Activated T-cell treated with anti-CD3 and anti-CD28 coated beads, Interleukin-2, amount 50 U/mL, for 72 hours (primary cell): ENCODE measurements at regions not wholly inside any gene's neighbourhood (a gene's known extent, or its start where the extent isn't known, plus 50 kb on each side); places are given as distances from the start of the nearest gene placed in this dataset.

ENCODE experiments used
- ATAC-seq, 2 donors: fragments of 150-1000 bp; cut with Tn5 transposase; replicated peaks in 1 of 2; 2 replicates each; pipeline ENCODE4 v1.10.0; 2021; ENCODE audit warnings: moderate library complexity in 2 of 2, mild to moderate bottlenecking in 1 of 2
- DNase-seq, 2 donors: peaks; one replicate each; pipeline ENCODE4 v3.0.0; 2021 to 2022; ENCODE audit warnings: mixed read lengths in 1 of 2
- H3K27ac Mint-ChIP-seq: one replicate; pipeline ENCODE4 v1.8.0; 2022; ENCODE audit warnings: mild to moderate bottlenecking, moderate library complexity, mixed read lengths
- H3K27me3 Mint-ChIP-seq: one replicate; pipeline ENCODE4 v1.8.0; 2022; ENCODE audit warnings: low read depth, mixed read lengths
- H3K36me3 Mint-ChIP-seq, 2 donors: one replicate each; pipeline ENCODE4 v1.8.0; 2022; ENCODE audit warnings: mixed read lengths in 2 of 2, mild to moderate bottlenecking in 1 of 2; ENCODE audit not compliant: insufficient read depth in 2 of 2
- H3K4me1 Mint-ChIP-seq: one replicate; pipeline ENCODE4 v1.8.0; 2022; ENCODE audit warnings: low read depth, mixed read lengths
- H3K4me3 Mint-ChIP-seq, 2 donors: one replicate each; pipeline ENCODE4 v1.8.0; 2022; ENCODE audit warnings: mild to moderate bottlenecking in 2 of 2, mixed read lengths in 2 of 2, moderate library complexity in 2 of 2
- H3K9me3 Mint-ChIP-seq, 2 donors: one replicate each; pipeline ENCODE4 v1.8.0; 2022; ENCODE audit warnings: mixed read lengths in 2 of 2

DNA sequence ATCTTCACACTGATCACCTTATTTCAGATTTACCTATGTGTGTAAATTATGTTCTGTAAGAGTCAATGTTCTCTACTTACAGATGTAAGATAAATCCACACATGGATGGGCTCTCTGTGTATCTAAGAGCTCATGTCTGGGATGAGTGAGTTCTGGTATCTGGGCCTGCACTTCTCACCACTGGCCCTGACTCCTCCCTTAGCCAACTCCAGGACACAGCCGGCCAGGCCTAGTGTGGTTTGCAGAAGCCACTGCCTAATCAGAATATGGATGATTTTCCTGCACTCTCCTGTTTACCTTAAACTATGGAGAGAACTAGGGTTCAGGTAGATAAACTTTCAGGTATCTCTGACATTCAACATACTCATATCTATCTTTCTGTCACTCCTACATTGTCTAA lies 1284.8 kb downstream of the TMEM121 start:
- H3K27me3 Mint-ChIP-seq = peaks cover 12% of the 10 kb centered on the region
- no peaks in the 10 kb centered on the region for H3K9me3 Mint-ChIP-seq
- no peak overlapping the region for H3K4me3 Mint-ChIP-seq
- peaks cover 9% of the 10 kb centered on the region for H3K4me1 Mint-ChIP-seq
- no peaks in the 10 kb centered on the region for H3K36me3 Mint-ChIP-seq
- ATAC-seq (no peak), DNase-seq (no peak)
- H3K27ac Mint-ChIP-seq = no peak overlapping the region

DNA sequence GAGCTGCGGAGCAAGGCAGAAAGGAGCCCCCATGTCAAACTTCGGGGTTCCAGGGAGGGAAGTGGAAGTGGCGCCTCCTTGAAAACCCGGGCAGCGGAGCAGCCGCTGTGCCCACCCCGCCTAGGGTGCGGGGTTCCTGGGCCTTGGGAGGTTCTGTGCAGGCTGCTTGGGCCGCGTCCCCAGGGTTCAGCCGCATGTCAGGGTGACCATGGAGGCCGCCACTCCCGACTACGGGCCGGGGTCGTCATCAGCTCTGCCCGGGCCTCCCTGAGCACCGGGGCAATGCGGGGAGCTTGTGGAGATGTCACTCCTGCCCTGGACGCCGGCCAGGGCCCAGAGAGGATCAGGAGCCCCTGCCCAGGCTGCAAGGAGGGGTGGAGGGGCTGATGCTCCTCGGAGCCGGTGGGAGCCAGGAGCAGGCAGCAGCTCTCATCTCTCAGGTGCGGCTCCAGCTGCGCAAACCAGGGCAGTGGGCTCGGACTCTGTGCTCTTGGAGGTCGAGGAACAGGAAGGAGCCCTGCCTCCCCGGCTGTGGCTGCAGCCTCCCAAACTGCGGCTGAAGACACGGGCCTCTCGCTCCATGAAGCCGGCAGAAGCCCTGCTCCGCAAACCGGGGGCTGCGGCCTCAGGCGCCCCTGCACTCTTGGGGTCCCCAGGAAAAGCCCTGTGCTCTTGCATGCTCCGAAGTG lies 1286.5 kb downstream of the TMEM121 start:
- no peak overlapping the region for H3K27ac Mint-ChIP-seq
- no peaks in the 10 kb centered on the region for H3K36me3 Mint-ChIP-seq
- DNase-seq = no peak
- H3K4me1 Mint-ChIP-seq = peaks cover 9% of the 10 kb centered on the region
- no peak for ATAC-seq
- H3K4me3 Mint-ChIP-seq = no peak overlapping the region
- no peaks in the 10 kb centered on the region for H3K9me3 Mint-ChIP-seq
- peaks cover 6% of the 10 kb centered on the region for H3K27me3 Mint-ChIP-seq

DNA sequence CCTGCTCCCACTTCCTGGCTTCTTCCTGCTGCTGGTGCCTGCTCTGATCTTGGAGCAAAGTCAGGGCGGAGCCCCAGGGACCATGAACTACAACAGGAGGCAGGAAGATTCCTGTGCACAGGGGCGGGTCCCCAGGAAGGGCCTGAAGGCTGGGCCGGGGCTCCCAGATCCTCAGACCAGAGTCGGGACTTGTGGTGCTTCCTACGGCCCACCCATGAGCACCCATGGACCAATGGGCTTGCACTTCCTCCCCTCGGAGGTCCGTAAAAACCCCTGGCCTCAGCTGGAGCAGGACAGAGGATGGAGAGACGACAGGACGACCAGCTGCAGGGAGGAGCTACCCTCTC lies 1287.1 kb downstream of the TMEM121 start:
- H3K27ac Mint-ChIP-seq = no peak overlapping the region
- H3K4me1 Mint-ChIP-seq = peaks cover 9% of the 10 kb centered on the region
- ATAC-seq = no peak
- H3K36me3 Mint-ChIP-seq = no peaks in the 10 kb centered on the region
- H3K4me3 Mint-ChIP-seq = no peak overlapping the region
- DNase-seq = no peak
- peaks cover 7% of the 10 kb centered on the region for H3K27me3 Mint-ChIP-seq
- no peaks in the 10 kb centered on the region for H3K9me3 Mint-ChIP-seq

DNA sequence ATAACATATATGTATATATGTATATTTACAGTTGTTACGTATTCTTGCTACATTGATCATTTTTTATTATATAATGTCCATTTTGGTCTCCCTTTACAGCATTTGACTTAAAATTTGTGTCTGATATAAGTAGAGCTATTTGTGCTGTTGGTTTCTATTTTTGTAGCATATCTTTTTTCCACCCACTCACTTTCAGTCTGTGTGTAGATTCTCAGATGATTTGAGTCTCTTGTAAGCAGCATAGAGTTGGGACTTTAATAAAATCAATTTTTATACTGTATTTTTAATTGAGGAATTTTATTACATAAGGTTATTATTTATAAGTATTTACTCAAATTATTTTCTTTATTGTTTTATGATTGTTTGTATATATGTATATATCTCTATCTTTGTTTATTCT lies 1293.7 kb downstream of the TMEM121 start:
- no peak for ATAC-seq
- H3K4me3 Mint-ChIP-seq = no peak overlapping the region
- no peak for DNase-seq
- H3K9me3 Mint-ChIP-seq = no peaks in the 10 kb centered on the region
- H3K36me3 Mint-ChIP-seq = no peaks in the 10 kb centered on the region
- peaks cover 11% of the 10 kb centered on the region for H3K4me1 Mint-ChIP-seq
- no peak overlapping the region for H3K27ac Mint-ChIP-seq
- peaks cover 10% of the 10 kb centered on the region for H3K27me3 Mint-ChIP-seq

DNA sequence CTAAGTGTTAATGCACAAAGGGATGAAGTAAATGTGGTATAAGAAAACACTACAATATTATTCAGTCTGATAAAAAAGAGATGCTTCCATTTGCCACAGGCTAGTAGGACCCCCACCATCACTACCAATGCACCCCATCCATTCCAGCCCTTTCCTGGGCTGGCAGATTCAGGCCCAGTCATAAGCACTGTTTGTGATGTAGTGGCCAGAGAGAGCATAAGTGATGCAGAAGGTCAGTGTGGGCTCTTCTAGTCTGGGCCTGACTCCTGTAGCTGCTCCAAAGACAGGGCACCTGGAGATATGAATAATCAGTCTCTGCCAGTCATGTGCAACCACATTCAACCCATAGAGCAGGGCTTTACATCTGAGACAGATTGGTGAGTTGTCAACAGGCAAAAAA lies 1294.7 kb downstream of the TMEM121 start:
- DNase-seq (no peak), ATAC-seq (no peak)
- Mint-ChIP-seq H3K4me3 (no peak overlapping the region), H3K36me3 (no peaks in the 10 kb centered on the region), H3K4me1 (peaks cover 11% of the 10 kb centered on the region), H3K27me3 (peaks cover 15% of the 10 kb centered on the region), H3K9me3 (no peaks in the 10 kb centered on the region), H3K27ac (no peak overlapping the region)

DNA sequence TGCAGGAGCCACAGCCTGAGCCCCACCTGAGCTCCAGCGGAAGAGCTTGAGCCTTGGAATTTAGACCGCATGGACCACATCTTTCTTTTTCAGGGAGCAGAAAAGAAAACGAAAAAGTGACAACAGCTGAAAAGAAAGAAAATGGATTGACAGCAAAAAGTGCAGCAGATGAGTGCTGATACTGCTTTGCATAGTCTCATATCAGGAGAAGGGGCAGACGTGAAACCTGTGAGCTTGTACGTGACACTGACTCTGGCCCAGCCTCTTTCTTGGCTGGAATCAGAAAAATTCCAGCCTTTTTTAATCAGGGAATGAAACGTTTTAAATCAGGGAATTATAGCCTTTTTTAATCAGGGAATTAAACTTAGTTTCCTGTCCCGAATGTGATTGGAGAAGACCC lies 1296.5 kb downstream of the TMEM121 start:
- Mint-ChIP-seq H3K4me3 (no peak overlapping the region), H3K27ac (no peak overlapping the region), H3K36me3 (no peaks in the 10 kb centered on the region), H3K27me3 (peaks cover 15% of the 10 kb centered on the region), H3K9me3 (no peaks in the 10 kb centered on the region), H3K4me1 (peaks cover 11% of the 10 kb centered on the region)
- DNase-seq (no peak), ATAC-seq (no peak)

DNA sequence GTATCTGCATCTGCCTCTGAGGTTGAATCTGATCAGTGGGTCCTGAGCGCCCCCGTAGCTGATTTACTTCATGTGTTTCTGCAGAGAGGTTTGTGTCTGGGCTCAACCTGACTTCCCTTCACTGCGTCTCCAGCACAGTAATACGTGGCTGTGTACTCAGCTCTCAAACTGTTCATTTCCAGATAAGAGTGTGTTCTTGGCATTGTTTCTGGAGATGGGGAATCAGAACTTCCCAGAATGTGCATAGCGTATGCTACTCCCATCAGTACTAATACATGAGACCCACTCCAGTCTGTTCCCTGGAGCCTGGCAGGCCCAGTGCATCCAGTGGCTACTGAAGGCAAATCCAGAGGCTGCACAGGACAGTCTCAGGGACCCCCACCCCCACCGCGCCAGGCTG lies 1297.2 kb downstream of the TMEM121 start:
- H3K27ac Mint-ChIP-seq = no peak overlapping the region
- H3K36me3 Mint-ChIP-seq = no peaks in the 10 kb centered on the region
- DNase-seq = no peak
- no peaks in the 10 kb centered on the region for H3K9me3 Mint-ChIP-seq
- H3K4me3 Mint-ChIP-seq = no peak overlapping the region
- peaks cover 11% of the 10 kb centered on the region for H3K4me1 Mint-ChIP-seq
- peaks cover 11% of the 10 kb centered on the region for H3K27me3 Mint-ChIP-seq
- ATAC-seq = no peak

DNA sequence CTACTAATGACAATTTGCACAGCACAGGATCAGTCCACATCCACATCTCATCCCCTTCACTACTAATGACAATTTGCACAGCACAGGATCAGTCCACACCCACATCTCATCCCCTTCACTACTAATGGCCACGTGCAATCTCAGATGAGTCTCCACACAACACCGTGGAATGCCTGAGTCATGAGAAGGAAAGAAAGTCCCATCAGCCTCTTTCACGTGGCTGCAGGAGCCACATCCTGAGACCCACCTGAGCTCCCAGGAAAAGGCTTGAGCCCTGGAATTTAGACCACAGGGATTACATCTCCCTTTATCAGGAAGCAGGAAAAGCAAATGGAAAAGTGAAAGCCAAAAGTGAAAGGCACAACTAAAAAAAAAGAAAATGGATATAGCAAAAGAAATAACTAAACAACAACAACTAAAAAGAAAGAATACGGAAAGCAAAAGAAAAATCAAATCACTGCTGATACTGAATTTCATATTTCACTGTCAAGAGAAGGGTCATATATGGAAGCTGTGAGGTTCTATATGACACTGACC lies 1300.5 kb downstream of the TMEM121 start:
- Mint-ChIP-seq H3K27ac (no peak overlapping the region), H3K36me3 (peaks cover 0 to 2% of the 10 kb centered on the region in 2 donors), H3K4me1 (no peaks in the 10 kb centered on the region)

DNA sequence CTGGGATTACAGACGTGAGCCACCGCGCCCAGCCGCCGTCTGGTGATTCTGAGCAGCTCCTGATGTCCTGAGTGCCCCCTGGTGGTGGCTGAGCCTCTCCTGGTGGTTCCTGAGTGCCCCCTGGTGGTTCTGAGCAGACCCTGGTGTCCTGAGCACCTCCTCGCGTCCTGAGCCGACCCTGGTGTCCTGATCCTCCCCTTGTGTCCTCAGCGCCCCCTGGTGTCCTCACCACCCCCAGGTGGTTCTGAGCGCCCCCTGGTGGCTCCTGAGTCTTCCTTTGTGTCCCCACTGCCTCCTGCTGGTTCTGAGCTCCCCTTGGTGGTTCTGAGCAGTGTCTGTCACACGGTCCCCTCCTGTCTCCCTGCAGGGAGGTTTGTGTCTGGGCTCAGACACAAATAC lies 1304.9 kb downstream of the TMEM121 start:
- H3K4me3 Mint-ChIP-seq = no peak overlapping the region
- H3K36me3 Mint-ChIP-seq = peaks cover 0 to 2% of the 10 kb centered on the region in 2 donors
- no peak overlapping the region for H3K27ac Mint-ChIP-seq
- peaks cover 7% of the 10 kb centered on the region for H3K27me3 Mint-ChIP-seq
- ATAC-seq (peak; percentile 52 to 66), DNase-seq (peak; percentile 78 to 80)
- no peaks in the 10 kb centered on the region for H3K4me1 Mint-ChIP-seq
- H3K9me3 Mint-ChIP-seq = peaks cover 0 to 2% of the 10 kb centered on the region in 2 donors

More for the DNA sequence above, 1300.5 kb downstream of the TMEM121 start:
- Mint-ChIP-seq H3K9me3 (peaks cover 0 to 2% of the 10 kb centered on the region in 2 donors), H3K27me3 (peaks cover 11% of the 10 kb centered on the region), H3K4me3 (no peak overlapping the region)
- ATAC-seq (no peak), DNase-seq (no peak)

DNA sequence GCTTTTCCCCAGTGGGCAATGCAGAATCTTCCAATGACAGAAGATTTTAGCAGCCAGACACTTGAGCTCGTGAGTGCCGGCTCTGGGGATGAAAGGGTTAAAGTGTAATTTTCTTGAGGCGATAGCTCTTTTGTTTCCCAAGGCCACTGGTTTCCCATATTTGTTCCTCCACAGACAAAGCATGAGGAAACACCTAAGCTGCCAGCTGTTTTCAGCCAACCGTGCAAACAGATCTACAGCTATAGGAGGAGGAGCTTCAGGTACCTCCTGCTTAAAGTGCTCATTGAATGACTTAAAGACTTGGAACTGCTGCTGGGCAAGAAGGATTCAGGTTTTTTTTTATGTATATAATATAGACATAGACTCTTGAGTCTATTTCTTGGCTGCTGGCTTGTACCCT lies 1311.5 kb downstream of the TMEM121 start:
- no peak for ATAC-seq
- H3K27me3 Mint-ChIP-seq = peaks cover 7% of the 10 kb centered on the region
- no peaks in the 10 kb centered on the region for H3K36me3 Mint-ChIP-seq
- no peaks in the 10 kb centered on the region for H3K4me1 Mint-ChIP-seq
- no peak for DNase-seq
- no peak overlapping the region for H3K27ac Mint-ChIP-seq
- no peaks in the 10 kb centered on the region for H3K9me3 Mint-ChIP-seq
- no peak overlapping the region for H3K4me3 Mint-ChIP-seq

DNA sequence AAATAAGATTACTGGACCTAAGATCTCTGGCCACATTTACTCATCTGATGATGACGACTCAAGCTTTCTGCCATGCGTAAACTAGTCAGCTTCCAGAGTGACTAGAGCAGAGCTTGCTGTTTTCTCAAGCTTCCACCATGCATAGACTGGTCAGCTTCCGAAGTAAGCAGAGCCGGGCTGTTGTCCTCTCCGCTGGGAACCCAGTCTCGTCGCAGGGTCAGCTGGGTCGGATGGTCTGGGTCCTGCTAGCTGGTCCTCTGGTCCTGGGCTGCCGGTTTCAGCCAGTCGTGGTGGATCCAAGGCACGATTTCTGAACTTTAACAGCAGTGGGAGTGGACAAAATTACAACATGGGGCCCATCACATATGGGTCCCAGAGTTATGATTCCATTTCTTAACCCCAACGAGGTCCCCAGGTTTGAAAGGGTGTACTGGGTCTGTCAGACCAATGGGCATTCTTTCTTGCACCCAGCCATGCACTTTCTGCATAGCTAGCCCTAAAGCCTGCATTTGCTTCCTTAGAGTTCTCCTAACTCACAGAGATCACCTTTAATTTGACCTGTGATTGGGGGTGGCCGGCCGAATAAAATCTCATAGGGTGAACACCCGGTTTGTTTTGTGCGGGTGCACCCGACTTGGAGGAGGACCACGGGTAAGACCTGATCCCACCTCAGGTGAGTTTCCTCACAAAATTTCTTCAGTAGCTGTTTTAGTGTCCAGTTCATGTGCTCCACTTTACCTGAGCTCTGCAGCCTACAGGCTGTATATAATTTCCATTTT lies 1312.8 kb downstream of the TMEM121 start:
- Mint-ChIP-seq H3K4me3 (no peak overlapping the region), H3K4me1 (peaks cover 10% of the 10 kb centered on the region), H3K36me3 (no peaks in the 10 kb centered on the region), H3K27ac (no peak overlapping the region), H3K27me3 (no peaks in the 10 kb centered on the region), H3K9me3 (no peaks in the 10 kb centered on the region)
- no peak for ATAC-seq
- DNase-seq = no peak

DNA sequence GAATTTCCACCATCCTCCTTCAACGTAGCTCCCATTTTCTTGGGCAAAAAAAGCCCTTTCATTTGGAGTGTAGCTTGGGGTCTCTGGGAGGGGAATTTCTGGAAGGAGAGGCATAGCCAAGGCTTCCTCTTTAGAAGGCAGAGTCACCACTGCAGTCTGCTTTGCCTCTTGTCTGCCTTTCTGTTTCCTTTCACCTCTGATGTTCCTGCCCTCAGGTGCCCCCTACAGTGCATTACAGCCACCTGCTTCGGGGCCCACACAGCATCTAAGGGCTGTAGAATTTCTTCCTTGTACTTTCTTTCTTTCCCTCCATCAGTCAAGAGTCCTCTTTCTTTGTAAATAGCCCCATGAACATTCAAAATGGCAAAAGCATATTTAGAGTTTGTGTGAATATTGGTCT lies 1313.9 kb downstream of the TMEM121 start:
- DNase-seq (no peak), ATAC-seq (peak in 1 of 2 donors; percentile 33)
- H3K4me1 Mint-ChIP-seq = peaks cover 15% of the 10 kb centered on the region
- no peaks in the 10 kb centered on the region for H3K9me3 Mint-ChIP-seq
- no peaks in the 10 kb centered on the region for H3K36me3 Mint-ChIP-seq
- H3K27ac Mint-ChIP-seq = peak overlapping the region; percentile 17
- H3K4me3 Mint-ChIP-seq = no peak overlapping the region
- H3K27me3 Mint-ChIP-seq = no peaks in the 10 kb centered on the region

DNA sequence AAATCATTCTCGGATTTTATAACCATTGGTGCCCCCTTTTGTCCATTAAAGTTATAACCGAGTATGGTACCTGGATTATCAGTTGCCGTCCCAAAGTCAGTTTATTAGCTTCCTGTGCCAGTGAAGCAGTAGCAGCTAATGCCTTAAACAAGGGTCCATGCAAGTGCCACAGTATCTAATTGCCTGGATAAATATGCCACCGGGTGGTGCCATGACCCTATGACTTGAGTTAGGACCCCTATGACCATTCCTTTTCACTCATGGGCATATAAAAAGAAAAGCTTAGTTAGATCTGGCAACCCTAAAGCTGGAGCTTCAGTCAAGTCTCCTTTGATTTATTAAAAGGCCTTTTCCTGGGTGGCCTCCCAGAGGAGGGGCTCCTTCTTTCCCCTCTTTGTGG lies 1314.6 kb downstream of the TMEM121 start:
- DNase-seq (no peak), ATAC-seq (no peak)
- no peak overlapping the region for H3K27ac Mint-ChIP-seq
- H3K4me1 Mint-ChIP-seq = peaks cover 22% of the 10 kb centered on the region
- no peaks in the 10 kb centered on the region for H3K36me3 Mint-ChIP-seq
- no peaks in the 10 kb centered on the region for H3K27me3 Mint-ChIP-seq
- H3K4me3 Mint-ChIP-seq = no peak overlapping the region
- no peaks in the 10 kb centered on the region for H3K9me3 Mint-ChIP-seq
